ENCODE measurements at regions not wholly inside any gene's neighbourhood (a gene's known extent, or its start where the extent isn't known, plus 50 kb on each side); places are given as distances from the start of the nearest gene placed in this dataset.

GRCh38 chr17:77372444-77373298, 231.9 kb downstream of the SEC14L1 start (continued):
- TF ChIP-seq HOXA7 (CRISPR knock-in tag; IDR thresholded peaks at IDR 0.05; ENCODE audit: borderline replicate concordance) (no peak), ZNF488 (tag by site-specific recombination; IDR thresholded peaks at IDR 0.05) (no peak), TRIM28 (IDR thresholded peaks at IDR 0.05; ENCODE audit: borderline replicate concordance, low read length) (no peak), HOXD13 (CRISPR knock-in tag; IDR thresholded peaks at IDR 0.05; ENCODE audit: borderline replicate concordance) (no peak), ZNF398 (tag by site-specific recombination; IDR thresholded peaks at IDR 0.05) (peak; percentile 74), ZNF521 (tag by site-specific recombination; IDR thresholded peaks at IDR 0.05) (no peak), ZNF148 (tag by site-specific recombination; IDR thresholded peaks at IDR 0.05; ENCODE audit: borderline replicate concordance) (no peak), KLF7 (tag by site-specific recombination; IDR thresholded peaks at IDR 0.05; ENCODE audit: borderline replicate concordance) (peak; percentile 18; the same call in 1 of the 2 replicates), SALL2 (tag by site-specific recombination; IDR thresholded peaks at IDR 0.05; ENCODE audit: borderline replicate concordance) (no peak), ZNF341 (tag by site-specific recombination; IDR thresholded peaks at IDR 0.05; ENCODE audit: low read depth) (peak; percentile 68), ZNF426 (tag by site-specific recombination; IDR thresholded peaks at IDR 0.05) (no peak), ZSCAN16 (tag by site-specific recombination; IDR thresholded peaks at IDR 0.05) (no peak), ZNF530 (tag by site-specific recombination; IDR thresholded peaks at IDR 0.05; ENCODE audit: low read depth) (no peak), ZNF274 (IDR thresholded peaks at IDR 0.05; ENCODE audit: low read length) (no peak), ZNF274 (tag by site-specific recombination; IDR thresholded peaks at IDR 0.05; ENCODE audit: borderline replicate concordance) (no peak), ZBTB26 (tag by site-specific recombination; optimal IDR thresholded peaks at IDR 0.05) (peak; percentile 15), ZNF776 (tag by site-specific recombination; IDR thresholded peaks at IDR 0.05; ENCODE audit: borderline replicate concordance) (no peak), ZNF621 (tag by site-specific recombination; IDR thresholded peaks at IDR 0.05) (no peak), ZNF266 (tag by site-specific recombination; IDR thresholded peaks at IDR 0.05; ENCODE audit: low read depth) (no peak), ZNF223 (tag by site-specific recombination; IDR thresholded peaks at IDR 0.05) (no peak), PRDM6 (tag by site-specific recombination; IDR thresholded peaks at IDR 0.05) (no peak), ZNF175 (tag by site-specific recombination; IDR thresholded peaks at IDR 0.05) (no peak), ZNF645 (tag by site-specific recombination; IDR thresholded peaks at IDR 0.05) (no peak), ZFP69B (tag by site-specific recombination; IDR thresholded peaks at IDR 0.05) (no peak), ZNF155 (tag by site-specific recombination; IDR thresholded peaks at IDR 0.05) (no peak), ZNF121 (tag by site-specific recombination; IDR thresholded peaks at IDR 0.05) (no peak), ZSCAN18 (tag by site-specific recombination; IDR thresholded peaks at IDR 0.05) (no peak), GLIS2 (tag by site-specific recombination; IDR thresholded peaks at IDR 0.05) (peak; percentile 90)
